Esophagus squamous epithelium (tissue), 4 donors: ENCODE measurements at regions not wholly inside any gene's neighbourhood (a gene's known extent, or its start where the extent isn't known, plus 50 kb on each side); places are given as distances from the start of the nearest gene placed in this dataset.

Experiments
- POLR2A ChIP-seq, 4 donors: fragments of 450-650 bp; IDR thresholded peaks; one replicate each; pipeline ENCODE4 v1.6.1; 2017; ENCODE audit warnings: antibody characterized with exemption in 4 of 4, mild to moderate bottlenecking in 4 of 4, moderate library complexity in 3 of 4
- TF ChIP-seq, protein P1 (sequence below), 6 experiments: fragments of 450-650 bp in 4 of 6; fragments of 200-600 bp in 2 of 6; sonication (generic) in 2 of 6; IDR thresholded peaks; one replicate each; pipeline ENCODE4 v1.5.1; 2016 to 2019; ENCODE audit warnings: antibody characterized with exemption in 6 of 6, mild to moderate bottlenecking in 4 of 6, moderate library complexity in 4 of 6

DNA sequence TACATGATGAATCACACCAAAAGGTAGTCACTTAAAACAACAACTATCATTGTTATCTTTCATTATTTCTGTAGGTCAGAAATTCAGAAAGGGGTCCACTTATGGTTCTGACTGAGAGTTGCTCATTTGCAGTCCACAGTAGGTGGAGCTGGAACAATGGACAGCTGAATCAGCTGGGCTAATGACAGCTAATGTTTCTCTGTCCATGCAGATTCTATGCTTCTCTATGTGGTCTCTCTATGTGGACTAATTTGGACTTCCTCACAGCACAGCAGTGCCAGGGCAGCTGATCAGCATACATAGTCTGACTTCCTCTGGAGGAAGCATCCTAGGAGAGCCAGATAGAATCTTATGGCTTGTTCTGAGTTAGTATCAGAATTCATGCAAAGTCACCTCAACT is 131.7 kb upstream of the INTU start:
- no peak for TF ChIP-seq POLR2A (IDR thresholded peaks at IDR 0.05)
- TF ChIP-seq, protein P1, sequence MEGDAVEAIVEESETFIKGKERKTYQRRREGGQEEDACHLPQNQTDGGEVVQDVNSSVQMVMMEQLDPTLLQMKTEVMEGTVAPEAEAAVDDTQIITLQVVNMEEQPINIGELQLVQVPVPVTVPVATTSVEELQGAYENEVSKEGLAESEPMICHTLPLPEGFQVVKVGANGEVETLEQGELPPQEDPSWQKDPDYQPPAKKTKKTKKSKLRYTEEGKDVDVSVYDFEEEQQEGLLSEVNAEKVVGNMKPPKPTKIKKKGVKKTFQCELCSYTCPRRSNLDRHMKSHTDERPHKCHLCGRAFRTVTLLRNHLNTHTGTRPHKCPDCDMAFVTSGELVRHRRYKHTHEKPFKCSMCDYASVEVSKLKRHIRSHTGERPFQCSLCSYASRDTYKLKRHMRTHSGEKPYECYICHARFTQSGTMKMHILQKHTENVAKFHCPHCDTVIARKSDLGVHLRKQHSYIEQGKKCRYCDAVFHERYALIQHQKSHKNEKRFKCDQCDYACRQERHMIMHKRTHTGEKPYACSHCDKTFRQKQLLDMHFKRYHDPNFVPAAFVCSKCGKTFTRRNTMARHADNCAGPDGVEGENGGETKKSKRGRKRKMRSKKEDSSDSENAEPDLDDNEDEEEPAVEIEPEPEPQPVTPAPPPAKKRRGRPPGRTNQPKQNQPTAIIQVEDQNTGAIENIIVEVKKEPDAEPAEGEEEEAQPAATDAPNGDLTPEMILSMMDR (IDR thresholded peaks at IDR 0.05): no peak
